H9 (cell line): ENCODE measurements at regions not wholly inside any gene's neighbourhood (a gene's known extent, or its start where the extent isn't known, plus 50 kb on each side); places are given as distances from the start of the nearest gene placed in this dataset.

ENCODE experiments used
- DNase-seq: peaks from one replicate; pipeline ENCODE4 v3.0.0-alpha.2; 2017
- H2AFZ ChIP-seq: one replicate; pipeline ENCODE4 v1.6.1; 2013; ENCODE audit warnings: mild to moderate bottlenecking, low read length, control low read depth, moderate library complexity
- H2AK5ac ChIP-seq: 2 replicates; pipeline ENCODE4 v1.6.1; 2013; ENCODE audit warnings: low read length, control low read depth, mixed read lengths; ENCODE audit not compliant: insufficient read length
- H2BK120ac ChIP-seq: one replicate; pipeline ENCODE4 v1.6.1; 2013; ENCODE audit warnings: low read depth, mild to moderate bottlenecking, low read length, control low read depth, inconsistent platforms; ENCODE audit not compliant: poor library complexity, severe bottlenecking
- H2BK12ac ChIP-seq: 2 replicates; pipeline ENCODE4 v1.6.1; 2013; ENCODE audit warnings: low read length, control low read depth, mixed read lengths, low read depth; ENCODE audit not compliant: insufficient read length
- H2BK15ac ChIP-seq: 2 replicates; pipeline ENCODE4 v1.6.1; 2013; ENCODE audit warnings: low read depth, low read length, control low read depth
- H2BK20ac ChIP-seq: one replicate; pipeline ENCODE4 v1.6.1; 2013; ENCODE audit warnings: low read depth, mild to moderate bottlenecking, low read length, control low read depth, inconsistent platforms; ENCODE audit not compliant: poor library complexity, severe bottlenecking
- H2BK5ac ChIP-seq: 2 replicates; pipeline ENCODE4 v1.6.1; 2013; ENCODE audit warnings: low read length, control low read depth, mixed read lengths; ENCODE audit not compliant: insufficient read length
- H3K14ac ChIP-seq: 2 replicates; pipeline ENCODE4 v1.6.1; 2013; ENCODE audit warnings: low read length, control low read depth; ENCODE audit not compliant: insufficient read depth
- H3K18ac ChIP-seq: 2 replicates; pipeline ENCODE4 v1.6.1; 2013; ENCODE audit warnings: low read depth, mild to moderate bottlenecking, mixed read lengths, low read length, control low read depth; ENCODE audit not compliant: insufficient read length
- H3K23ac ChIP-seq: 2 replicates; pipeline ENCODE4 v1.6.1; 2013; ENCODE audit warnings: low read length, control low read depth, mixed read lengths, low read depth; ENCODE audit not compliant: insufficient read length
- H3K23me2 ChIP-seq: 2 replicates; pipeline ENCODE4 v1.6.1; 2013; ENCODE audit warnings: low read depth, mild to moderate bottlenecking, mixed read lengths, low read length, control low read depth; ENCODE audit not compliant: insufficient read length, poor library complexity, severe bottlenecking
- H3K27ac ChIP-seq: 2 replicates; pipeline ENCODE4 v1.5.1; 2013; ENCODE audit warnings: low read length, control low read depth, mixed read lengths, low read depth; ENCODE audit not compliant: insufficient read length
- H3K27me3 ChIP-seq: 2 replicates; pipeline ENCODE4 v1.6.1; 2013; ENCODE audit warnings: low read length, control low read depth, inconsistent platforms; ENCODE audit not compliant: insufficient read depth
- H3K4ac ChIP-seq: 2 replicates; pipeline ENCODE4 v1.6.1; 2013; ENCODE audit warnings: low read depth, mild to moderate bottlenecking, control low read depth, inconsistent platforms, low read length, moderate library complexity
- H3K4me1 ChIP-seq: 2 replicates; pipeline ENCODE4 v1.6.1; 2013; ENCODE audit warnings: low read length, control low read depth, inconsistent platforms; ENCODE audit not compliant: insufficient read depth
- H3K4me2 ChIP-seq: 2 replicates; pipeline ENCODE4 v1.6.1; 2013; ENCODE audit warnings: low read length, control low read depth, mixed read lengths; ENCODE audit not compliant: insufficient read length, insufficient read depth
- H3K56ac ChIP-seq: 2 replicates; pipeline ENCODE4 v1.6.1; 2013; ENCODE audit warnings: low read depth, mild to moderate bottlenecking, mixed read lengths, low read length, control low read depth; ENCODE audit not compliant: insufficient read length
- H3K79me1 ChIP-seq: 2 replicates; pipeline ENCODE4 v1.6.1; 2013; ENCODE audit warnings: low read depth, mild to moderate bottlenecking, moderate library complexity, low read length, control low read depth, inconsistent platforms; ENCODE audit not compliant: insufficient read depth, poor library complexity, severe bottlenecking
- H3K79me2 ChIP-seq: 2 replicates; pipeline ENCODE4 v1.6.1; 2013; ENCODE audit warnings: low read length, control low read depth, inconsistent platforms; ENCODE audit not compliant: insufficient read depth
- H3K9ac ChIP-seq: 2 replicates; pipeline ENCODE4 v1.6.1; 2013; ENCODE audit warnings: low read length, control low read depth, mixed read lengths; ENCODE audit not compliant: insufficient read length; ENCODE audit errors: extremely low read depth
- H3K9me3 ChIP-seq: one replicate; pipeline ENCODE4 v1.6.1; 2013; ENCODE audit warnings: low read depth, low read length, inconsistent platforms; ENCODE audit not compliant: control insufficient read depth
- H3T11ph ChIP-seq: one replicate; pipeline ENCODE4 v1.6.1; 2013; ENCODE audit warnings: mild to moderate bottlenecking, low read length, control low read depth, inconsistent platforms
- H4K20me1 ChIP-seq: one replicate; pipeline ENCODE4 v1.6.1; 2013; ENCODE audit not compliant: control insufficient read depth, insufficient read length, insufficient read depth
- H4K5ac ChIP-seq: 2 replicates; pipeline ENCODE4 v1.6.1; 2013; ENCODE audit warnings: low read depth, mild to moderate bottlenecking, mixed read lengths, low read length, control low read depth; ENCODE audit not compliant: insufficient read length
- H4K8ac ChIP-seq: replicated peaks from 2 replicates; pipeline ENCODE4 v1.6.1; 2013; ENCODE audit warnings: low read length, control low read depth, mixed read lengths, low read depth; ENCODE audit not compliant: insufficient read length
- H4K91ac ChIP-seq: 2 replicates; pipeline ENCODE4 v1.6.1; 2013; ENCODE audit warnings: low read depth, mild to moderate bottlenecking, moderate library complexity, mixed read lengths, low read length, control low read depth; ENCODE audit not compliant: insufficient read length
- H3K27ac Mint-ChIP-seq, 3 experiments: 2 replicates in 2 of 3; 3 replicates in 1 of 3; pipeline ENCODE4 v1.8.0; 2020 to 2021; ENCODE audit warnings: mixed read lengths in 3 of 3, mild to moderate bottlenecking in 1 of 3, moderate library complexity in 1 of 3
- H3K27me3 Mint-ChIP-seq: 2 replicates; pipeline ENCODE4 v1.8.0; 2021; ENCODE audit warnings: low read depth, mild to moderate bottlenecking, moderate library complexity, mixed read lengths
- H3K36me3 Mint-ChIP-seq, 3 experiments: 2 replicates in 2 of 3; 3 replicates in 1 of 3; pipeline ENCODE4 v1.8.0; 2020 to 2021; ENCODE audit warnings: low read depth in 3 of 3, mixed read lengths in 3 of 3; ENCODE audit not compliant: insufficient read depth in 1 of 3
- H3K4me1 Mint-ChIP-seq, 2 experiments: 2 replicates each; pipeline ENCODE4 v1.8.0; 2020; ENCODE audit warnings: mixed read lengths in 2 of 2
- H3K4me3 Mint-ChIP-seq, 2 experiments: 2 replicates in 1 of 2; 3 replicates in 1 of 2; pipeline ENCODE4 v1.8.0; 2020 to 2021; ENCODE audit warnings: mild to moderate bottlenecking in 2 of 2, mixed read lengths in 2 of 2, moderate library complexity in 1 of 2
- H3K9me3 Mint-ChIP-seq, 2 experiments: 2 replicates in 1 of 2; 3 replicates in 1 of 2; pipeline ENCODE4 v1.8.0; 2020; ENCODE audit warnings: mild to moderate bottlenecking in 2 of 2, mixed read lengths in 2 of 2, moderate library complexity in 1 of 2
- WGBS: extraction: QIAGEN DNeasy Blood & Tissue Kit; methylation state at CpG from one replicate; pipeline ENCODE4 v1.1.7; 2013; ENCODE audit warnings: missing lambda C conversion rate, low lambda C conversion rate, mixed read lengths; ENCODE audit not compliant: insufficient read length; ENCODE audit errors: extremely low coverage; 5-methylcytosine and 5-hydroxymethylcytosine counted together
- TF ChIP-seq, protein P1 (sequence below): fragments of 200-600 bp; sonication (generic); conservative IDR thresholded peaks from 3 replicates; pipeline ENCODE4 v1.8.0; 2021; ENCODE audit warnings: antibody characterized with exemption, mild to moderate bottlenecking

- Histone ChIP-seq H2BK20ac (no peak overlapping the region), H3K4me1 (peaks cover 16% of the 10 kb centered on the region; the same call in 1 of the 2 replicates), H4K20me1 (no peaks in the 10 kb centered on the region), H4K91ac (no peak overlapping the region), H3K14ac (no peak overlapping the region), H3T11ph (no peak overlapping the region), H3K4me2 (peak overlapping the region; percentile 21), H3K4ac (no peak overlapping the region), H2BK120ac (no peak overlapping the region), H3K27me3 (no peaks in the 10 kb centered on the region), H4K5ac (no peak overlapping the region), H2BK12ac (no peak overlapping the region), H2AFZ (no peak overlapping the region), H2BK15ac (no peak overlapping the region), H2AK5ac (no peak overlapping the region), H4K8ac (no peak overlapping the region), H3K23me2 (no peaks in the 10 kb centered on the region), H3K27ac (peak overlapping the region; percentile 98), H3K9me3 (peaks cover 13% of the 10 kb centered on the region), H3K79me2 (no peaks in the 10 kb centered on the region), H3K18ac (peak overlapping the region; percentile 51), H2BK5ac (no peak overlapping the region), H3K9ac (no peak overlapping the region), H3K79me1 (no peaks in the 10 kb centered on the region), H3K23ac (no peak overlapping the region), H3K56ac (no peak overlapping the region)
- WGBS = no CpG with 5 or more reads among the region's 8 CpGs
- TF ChIP-seq, protein P1, sequence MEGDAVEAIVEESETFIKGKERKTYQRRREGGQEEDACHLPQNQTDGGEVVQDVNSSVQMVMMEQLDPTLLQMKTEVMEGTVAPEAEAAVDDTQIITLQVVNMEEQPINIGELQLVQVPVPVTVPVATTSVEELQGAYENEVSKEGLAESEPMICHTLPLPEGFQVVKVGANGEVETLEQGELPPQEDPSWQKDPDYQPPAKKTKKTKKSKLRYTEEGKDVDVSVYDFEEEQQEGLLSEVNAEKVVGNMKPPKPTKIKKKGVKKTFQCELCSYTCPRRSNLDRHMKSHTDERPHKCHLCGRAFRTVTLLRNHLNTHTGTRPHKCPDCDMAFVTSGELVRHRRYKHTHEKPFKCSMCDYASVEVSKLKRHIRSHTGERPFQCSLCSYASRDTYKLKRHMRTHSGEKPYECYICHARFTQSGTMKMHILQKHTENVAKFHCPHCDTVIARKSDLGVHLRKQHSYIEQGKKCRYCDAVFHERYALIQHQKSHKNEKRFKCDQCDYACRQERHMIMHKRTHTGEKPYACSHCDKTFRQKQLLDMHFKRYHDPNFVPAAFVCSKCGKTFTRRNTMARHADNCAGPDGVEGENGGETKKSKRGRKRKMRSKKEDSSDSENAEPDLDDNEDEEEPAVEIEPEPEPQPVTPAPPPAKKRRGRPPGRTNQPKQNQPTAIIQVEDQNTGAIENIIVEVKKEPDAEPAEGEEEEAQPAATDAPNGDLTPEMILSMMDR = no peak
- peaks cover 15 to 27% (median 20%) of the 10 kb centered on the region in 3 experiments for H3K36me3 Mint-ChIP-seq
- H3K9me3 Mint-ChIP-seq = peaks cover 20 to 22% of the 10 kb centered on the region in 2 experiments
- H3K27me3 Mint-ChIP-seq = peaks cover 4% of the 10 kb centered on the region; the same call in 1 of the 2 replicates
- peak; percentile 71 for DNase-seq
- H3K27ac Mint-ChIP-seq = peak overlapping the region; percentile 84 to 99 (median 98)
- peak overlapping the region in 1 of 2 experiments; percentile 10; a peak in 2 of 5 replicates for H3K4me3 Mint-ChIP-seq
- peaks cover 45 to 49% of the 10 kb centered on the region in 2 experiments for H3K4me1 Mint-ChIP-seq
Measured at GRCh38 chr1:95407886-95408291, 173.9 kb downstream of the RWDD3 start.
